GM21825 (cell line): ENCODE measurements at regions not wholly inside any gene's neighbourhood (a gene's known extent, or its start where the extent isn't known, plus 50 kb on each side); places are given as distances from the start of the nearest gene placed in this dataset.

Experiments used
- ATAC-seq: cut with Tn5 transposase; IDR thresholded peaks from one replicate; pipeline ENCODE4 v1.9.1; 2021; ENCODE audit warnings: mild to moderate bottlenecking, moderate library complexity; ENCODE audit not compliant: unreplicated experiment

DNA sequence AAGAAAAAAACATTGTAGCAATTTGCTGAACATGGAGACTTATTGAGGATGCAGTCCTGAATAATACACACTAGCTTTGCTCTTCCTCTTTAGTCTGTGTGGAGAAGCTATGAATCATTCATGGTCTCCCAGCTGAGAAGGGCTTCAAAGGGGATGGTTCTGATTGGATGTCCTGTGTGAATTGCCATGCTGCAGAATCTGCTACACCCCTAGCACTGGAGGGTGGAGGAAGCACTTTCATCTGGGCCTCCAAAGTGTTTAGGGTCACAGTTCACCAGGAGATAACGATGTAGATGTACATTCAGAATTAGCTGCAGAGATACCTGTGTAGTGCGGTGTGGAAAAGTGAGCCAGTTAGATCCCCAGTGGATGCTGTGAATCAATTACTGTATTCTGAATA, 321.1 kb upstream of the EDNRB start:
- no peak for ATAC-seq

DNA sequence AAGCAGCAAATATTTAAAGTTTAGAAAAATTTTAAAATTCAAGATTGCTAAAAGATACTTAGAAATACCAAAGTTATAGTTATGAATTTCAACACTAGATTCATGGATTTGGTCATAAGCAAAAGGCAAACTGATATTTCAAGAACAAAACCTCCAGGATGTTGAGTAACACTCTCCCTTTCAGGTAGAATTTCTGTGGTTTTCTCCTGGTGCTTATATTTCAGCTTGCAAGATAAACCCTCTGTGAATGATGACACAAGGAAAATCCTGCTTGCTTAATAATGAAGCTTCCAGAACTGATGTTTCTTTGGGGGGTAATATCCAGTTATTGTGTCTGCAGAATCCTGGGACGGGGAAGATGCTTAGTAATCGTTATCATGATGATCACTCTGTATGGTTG, 320.3 kb upstream of the EDNRB start:
- no peak for ATAC-seq

- no peak for ATAC-seq
These were observed 310.3 kb upstream of the EDNRB start for GRCh38 chr13:78228940-78229339.

DNA sequence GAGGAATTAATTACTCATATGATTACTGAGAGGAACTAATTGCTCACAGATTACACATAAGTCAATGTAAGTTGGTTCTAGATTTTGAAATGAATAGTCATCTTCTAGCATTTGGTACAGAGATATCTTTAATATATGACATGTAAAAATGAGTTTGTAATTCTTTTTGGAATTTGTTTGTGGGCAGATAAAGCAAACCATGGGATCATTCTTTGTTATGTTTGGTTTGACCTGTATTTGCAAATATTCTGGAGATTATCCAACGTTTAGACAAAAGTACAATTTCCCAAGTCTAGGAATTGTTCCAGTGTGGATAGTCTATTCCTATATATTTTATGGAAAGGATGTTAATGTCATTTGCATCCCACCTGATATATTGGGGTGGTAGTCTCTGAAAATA, 309.6 kb upstream of the EDNRB start:
- no peak for ATAC-seq

DNA sequence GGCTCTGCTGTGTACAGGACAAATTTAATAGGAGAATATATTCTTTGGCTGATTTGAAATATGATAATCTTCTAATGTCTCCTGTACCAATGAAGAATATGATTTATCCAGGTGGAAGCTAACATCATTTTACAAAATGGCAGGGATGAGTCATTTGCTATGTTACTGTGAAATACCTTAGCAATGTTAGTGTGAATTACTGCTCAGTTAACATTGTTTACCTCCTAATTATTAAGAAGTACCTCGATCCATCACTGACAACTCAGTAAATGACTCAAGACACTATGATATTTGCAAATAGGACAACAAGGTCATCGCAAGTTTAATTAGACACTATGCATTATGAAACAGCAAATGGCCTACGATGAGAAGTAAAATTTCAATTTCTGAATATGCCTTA, 309.1 kb upstream of the EDNRB start:
- ATAC-seq, result no peak

DNA sequence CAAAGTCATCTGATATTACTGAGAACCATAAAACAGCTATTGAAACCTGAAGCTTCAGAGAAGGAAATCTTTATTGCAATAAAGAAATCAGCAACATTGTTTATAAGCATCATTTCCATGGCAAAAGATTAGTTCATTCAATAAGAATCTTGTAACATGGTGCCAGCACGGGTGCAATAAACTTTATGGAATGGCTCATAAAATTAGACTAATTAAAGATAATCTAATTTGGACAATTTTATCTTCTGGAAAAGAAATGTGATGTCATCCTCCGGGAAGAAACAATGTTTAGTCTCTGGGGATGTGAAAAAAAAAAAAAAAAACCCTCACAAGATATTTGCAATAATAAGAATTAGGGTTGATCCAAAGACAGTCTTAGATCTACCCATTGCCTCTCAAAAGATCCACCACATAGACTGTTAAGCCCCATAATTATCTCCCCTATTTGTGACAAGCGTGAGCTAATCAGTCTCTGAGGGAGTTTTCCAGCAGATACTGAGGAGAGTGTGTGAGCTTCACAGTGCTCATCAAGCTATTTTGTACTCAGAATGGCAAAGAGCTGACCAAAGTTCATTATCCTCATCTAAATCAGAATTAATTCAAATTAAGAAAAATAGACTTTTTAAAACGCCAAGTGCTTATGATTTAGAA, 297.0 kb upstream of the EDNRB start:
- ATAC-seq, result no peak

- peak; percentile 78 for ATAC-seq
These were observed 282.8 kb upstream of the EDNRB start for GRCh38 chr13:78201411-78201810.

DNA sequence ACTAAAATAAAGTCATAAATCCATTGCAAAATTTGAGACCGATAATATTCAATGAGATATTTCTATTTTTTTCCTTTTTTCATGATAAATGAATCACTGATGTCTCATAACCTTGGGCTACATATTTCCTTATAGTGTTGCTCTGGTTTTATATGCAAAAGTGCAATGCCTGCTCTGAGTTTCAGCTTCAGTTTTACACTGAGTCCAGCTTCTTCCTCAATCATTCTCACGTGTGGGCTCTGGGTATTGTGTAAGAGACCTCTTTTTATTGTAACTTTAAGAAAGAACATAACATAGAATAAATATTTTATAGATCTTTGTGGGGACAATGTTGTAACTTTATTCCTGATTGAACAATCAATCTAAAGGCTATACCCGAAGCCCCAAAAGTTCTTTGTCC, 280.2 kb upstream of the EDNRB start:
- ATAC-seq, result no peak

DNA sequence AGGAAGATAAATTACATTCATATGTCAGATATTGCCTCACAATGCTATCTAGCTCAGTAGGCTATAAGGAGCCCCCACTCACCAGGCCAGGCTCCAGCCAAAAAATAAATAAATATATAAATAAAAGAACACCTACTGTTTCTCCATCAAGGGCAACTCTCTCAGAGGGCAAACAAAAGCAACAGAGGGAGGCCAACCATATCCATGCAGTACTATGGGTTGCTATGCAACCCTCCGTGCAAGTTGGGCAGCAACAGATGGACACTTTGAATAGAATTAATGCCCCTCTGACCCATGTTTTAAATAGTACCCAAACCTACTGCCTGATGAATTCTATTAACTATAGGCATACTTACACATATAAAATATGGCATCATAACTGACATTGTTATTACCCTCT, 279.8 kb upstream of the EDNRB start:
- ATAC-seq, result no peak

- ATAC-seq, result no peak
These were observed 278.6 kb upstream of the EDNRB start for GRCh38 chr13:78197231-78197630.

GRCh38 chr13:78194904-78195639, 276.4 kb upstream of the EDNRB start:
- no peak for ATAC-seq

DNA sequence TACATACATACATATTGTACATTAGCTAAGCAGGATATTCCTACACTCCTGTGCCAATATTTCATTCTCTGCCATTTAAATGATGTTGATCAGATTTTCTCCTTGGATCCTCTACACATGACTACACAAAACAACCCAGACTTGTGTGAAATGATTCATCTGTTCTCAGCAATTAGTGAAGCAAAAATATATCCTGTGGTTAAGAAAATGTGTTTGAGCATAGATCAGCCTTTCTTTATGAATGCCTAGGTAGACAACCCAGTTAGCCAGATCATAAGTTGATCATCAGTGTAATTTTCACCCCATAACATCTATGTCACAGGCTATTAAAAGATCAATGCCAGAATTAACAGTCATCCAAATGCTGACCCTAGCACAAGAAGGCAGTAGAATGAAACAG, 275.2 kb upstream of the EDNRB start:
- peak; percentile 52 for ATAC-seq

- no peak for ATAC-seq
These were observed 274.1 kb upstream of the EDNRB start for GRCh38 chr13:78192716-78193115.

DNA sequence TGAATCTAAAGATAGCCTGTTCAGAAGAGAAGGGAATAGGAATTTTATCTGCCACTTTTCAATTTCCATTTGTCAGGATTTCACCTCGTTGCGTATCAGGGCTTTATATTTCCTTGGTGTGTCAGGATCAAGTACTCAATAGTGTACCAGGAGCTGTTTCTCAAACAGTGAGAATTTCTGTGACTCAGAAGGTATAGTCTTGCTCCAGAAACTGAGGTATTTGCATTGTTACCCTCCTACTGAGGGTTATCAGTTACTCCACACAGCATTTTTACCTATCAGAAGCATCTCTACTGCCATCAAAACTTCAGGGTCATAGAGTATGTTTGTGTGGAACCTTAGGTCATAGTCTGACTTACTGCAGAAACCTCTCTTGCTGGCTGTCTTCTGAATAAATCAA, 271.7 kb upstream of the EDNRB start:
- no peak for ATAC-seq

GRCh38 chr13:78187781-78188180, 269.1 kb upstream of the EDNRB start:
- ATAC-seq, result no peak

DNA sequence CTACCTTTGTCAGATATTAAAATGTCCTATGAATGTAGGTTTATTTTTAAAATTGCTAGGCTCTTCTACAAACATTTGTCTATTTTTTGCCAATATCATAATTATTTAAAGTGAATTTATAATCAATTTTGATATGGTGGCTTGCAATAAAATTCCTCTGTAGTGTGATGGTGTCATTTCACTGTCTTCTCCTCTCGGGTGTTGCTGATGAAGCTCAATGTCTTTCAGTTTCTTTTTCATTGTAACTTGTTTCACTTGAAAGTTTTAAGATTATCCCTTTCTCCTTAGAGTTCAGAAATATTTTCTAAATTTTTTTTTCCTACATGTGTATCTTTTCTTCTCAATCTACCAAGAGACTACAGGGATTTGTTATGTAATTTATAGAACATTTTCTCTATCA, 267.1 kb upstream of the EDNRB start:
- no peak for ATAC-seq

GRCh38 chr13:78183732-78184131, 265.1 kb upstream of the EDNRB start:
- ATAC-seq, result no peak

DNA sequence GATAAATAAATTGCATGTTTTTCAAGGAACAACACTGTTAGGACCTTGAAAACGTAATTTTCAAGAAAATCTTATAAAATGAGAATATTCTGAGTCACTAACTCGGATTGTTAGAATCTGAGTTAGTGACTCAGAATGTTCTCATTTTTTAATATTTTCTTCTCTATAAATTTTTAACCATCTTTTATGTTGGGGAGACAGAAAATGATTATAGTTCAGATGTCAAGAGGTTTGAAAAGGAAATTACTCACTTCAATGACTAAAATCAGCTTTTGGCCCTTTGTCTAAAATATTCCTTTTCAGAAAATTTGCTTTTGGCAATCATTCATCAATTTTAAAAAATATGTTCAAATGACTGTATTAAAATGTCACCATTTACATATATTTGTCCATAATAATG, 264.2 kb upstream of the EDNRB start:
- ATAC-seq, result no peak

GRCh38 chr13:78177306-78177705, 258.7 kb upstream of the EDNRB start:
- no peak for ATAC-seq

DNA sequence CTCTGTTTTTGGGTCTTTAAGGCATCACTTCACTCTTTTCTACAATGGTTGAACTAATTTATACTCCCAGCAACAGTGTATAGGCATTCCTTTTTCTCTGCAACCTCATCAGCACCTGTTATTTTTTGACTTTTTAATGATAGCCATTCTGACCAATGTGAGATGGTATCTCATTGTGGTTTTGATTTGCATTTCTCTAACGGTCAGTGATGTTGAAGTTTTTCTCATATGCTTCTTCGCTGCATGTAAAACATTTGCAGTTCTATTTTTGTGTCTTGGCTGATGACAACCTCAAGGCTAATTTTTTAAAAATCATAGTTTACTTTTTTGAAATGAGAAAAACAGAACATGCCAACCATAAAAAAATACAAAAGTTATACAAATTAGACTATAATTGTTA, 258.2 kb upstream of the EDNRB start:
- ATAC-seq, result no peak

DNA sequence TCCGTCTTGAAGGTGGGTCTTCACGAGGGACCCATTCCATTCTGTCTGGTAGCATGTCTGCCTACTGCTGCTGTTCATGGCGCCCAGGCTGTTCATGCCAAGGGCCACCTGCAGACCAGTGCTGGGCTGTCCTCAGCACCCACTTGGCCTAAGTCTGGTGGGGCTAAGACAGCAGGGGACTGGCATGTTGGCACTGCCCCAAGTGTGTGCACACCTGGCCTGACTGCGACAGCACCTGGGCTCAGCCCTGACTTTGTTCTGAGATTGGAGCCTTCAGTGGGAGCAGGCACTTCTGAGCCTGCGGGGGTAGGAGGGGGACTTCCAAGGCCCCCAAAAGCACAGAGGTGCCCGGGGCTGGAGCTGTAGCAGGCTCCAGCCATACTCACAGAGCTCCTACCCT, 250.8 kb upstream of the EDNRB start:
- ATAC-seq, result no peak

GRCh38 chr13:78168981-78169380, 250.3 kb upstream of the EDNRB start:
- ATAC-seq, result no peak

- no peak for ATAC-seq
These were observed 242.6 kb upstream of the EDNRB start for GRCh38 chr13:78161266-78161665.
